NCI-H226 (cell line): ENCODE measurements at regions not wholly inside any gene's neighbourhood (a gene's known extent, or its start where the extent isn't known, plus 50 kb on each side); places are given as distances from the start of the nearest gene placed in this dataset.

ENCODE experiments used
- DNase-seq: peaks from one replicate; pipeline ENCODE4 v3.0.0-alpha.2; 2015

DNA sequence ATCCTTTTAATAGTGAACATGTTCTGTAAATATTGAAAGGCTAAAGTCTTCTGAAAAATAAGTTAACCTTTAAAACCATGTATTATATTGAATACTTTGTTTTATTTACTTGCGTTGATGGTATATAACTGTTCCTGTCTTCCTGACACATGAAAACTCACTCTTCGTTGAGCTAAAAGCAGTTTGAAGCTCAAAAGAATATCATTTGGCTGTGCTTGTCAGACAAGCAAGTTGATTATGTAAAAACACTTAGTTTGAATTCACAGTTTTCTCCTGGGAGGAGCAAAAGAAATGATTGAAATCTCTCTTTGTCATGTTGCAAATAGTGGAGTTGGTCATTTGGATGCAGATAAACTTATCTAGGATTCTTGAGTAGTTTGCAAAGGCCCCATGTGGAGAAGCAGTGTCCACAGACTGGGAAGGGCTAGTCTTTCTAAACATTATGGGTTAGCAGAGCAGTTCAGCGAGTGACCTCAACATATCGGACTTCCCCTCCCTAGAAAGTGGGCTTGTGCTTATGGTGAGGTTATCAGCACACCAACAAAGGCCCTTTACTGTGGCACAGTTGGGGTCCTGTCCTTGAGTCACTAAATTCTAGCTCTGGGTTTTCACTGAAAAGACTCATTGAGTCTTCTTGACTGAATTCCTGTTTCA is 290.4 kb downstream of the CSNK1G3 start:
- no peak for DNase-seq

DNA sequence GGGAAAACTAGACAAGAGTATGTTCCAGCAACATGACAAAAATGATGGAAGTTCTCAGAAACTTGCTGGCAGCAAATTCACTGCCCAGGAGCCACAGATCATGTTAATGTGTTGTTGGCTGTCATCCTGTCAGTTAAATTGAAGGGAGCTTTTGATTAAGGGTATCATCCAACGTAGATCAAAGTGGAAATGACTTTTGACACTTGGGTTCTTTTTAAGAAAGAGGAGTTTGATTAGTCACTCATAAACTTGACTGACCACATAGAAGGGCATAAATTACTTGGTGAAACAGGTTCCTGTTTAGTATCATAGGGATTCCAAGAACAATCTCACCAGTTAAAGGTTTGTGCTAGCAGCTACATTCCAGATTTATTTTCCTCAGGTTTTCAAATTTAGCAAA is 288.7 kb downstream of the CSNK1G3 start:
- DNase-seq: no peak

DNA sequence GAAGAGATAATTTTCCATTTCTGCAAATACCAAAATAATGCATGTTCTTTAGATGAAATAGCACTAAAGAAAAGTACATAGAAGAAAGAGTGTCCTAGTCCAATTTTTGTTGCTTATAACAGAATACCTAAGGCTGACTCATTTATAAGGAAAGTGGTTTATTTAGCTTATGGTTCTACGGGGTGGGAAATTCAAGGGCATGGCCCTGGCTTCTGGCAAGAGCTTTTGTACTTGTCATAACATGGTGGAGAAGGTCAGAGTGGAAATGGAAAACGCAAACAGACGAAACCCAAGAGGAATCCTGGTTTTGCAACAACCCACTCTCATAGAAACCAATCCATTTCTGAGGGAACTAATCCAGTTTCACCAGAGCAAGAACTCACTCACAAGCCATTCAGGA is 283.7 kb downstream of the CSNK1G3 start:
- no peak for DNase-seq

DNA sequence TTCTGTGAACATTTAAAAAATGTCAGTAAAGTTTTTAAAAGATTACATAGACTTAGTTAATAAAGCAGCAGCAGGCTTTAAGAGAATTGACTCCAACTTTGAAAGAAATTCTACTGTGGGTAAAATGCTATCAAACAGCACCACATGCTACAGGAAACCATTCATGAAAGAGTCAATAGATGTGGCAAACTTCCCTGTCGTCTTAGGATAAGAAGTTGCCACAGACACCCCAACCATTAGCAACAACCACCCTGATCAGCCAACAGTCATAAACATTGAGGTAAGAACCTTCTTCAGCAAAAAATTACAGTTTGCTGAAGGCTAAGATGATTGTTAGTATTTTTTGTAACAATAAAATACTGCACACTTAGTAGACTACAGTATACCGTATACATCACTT is 278.2 kb downstream of the CSNK1G3 start:
- DNase-seq: no peak

DNA sequence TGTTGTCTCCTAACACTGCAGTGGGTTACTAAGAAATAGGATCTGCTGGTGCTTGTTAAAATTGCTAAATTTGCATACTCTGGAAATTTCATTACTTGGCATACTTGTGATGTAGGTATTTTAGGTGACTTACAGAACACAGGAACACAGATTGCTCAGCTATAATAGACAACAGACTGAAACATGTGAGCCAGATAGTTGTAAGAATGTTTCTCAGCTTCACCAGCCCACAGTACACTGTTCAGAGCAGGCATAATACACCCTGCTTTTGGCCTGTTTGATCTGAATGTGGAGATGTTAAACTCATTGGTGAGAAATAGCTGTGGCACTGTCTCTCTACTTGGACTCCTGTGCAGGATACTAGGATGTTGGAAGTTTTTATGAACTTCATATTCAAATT is 275.7 kb downstream of the CSNK1G3 start:
- no peak for DNase-seq

DNA sequence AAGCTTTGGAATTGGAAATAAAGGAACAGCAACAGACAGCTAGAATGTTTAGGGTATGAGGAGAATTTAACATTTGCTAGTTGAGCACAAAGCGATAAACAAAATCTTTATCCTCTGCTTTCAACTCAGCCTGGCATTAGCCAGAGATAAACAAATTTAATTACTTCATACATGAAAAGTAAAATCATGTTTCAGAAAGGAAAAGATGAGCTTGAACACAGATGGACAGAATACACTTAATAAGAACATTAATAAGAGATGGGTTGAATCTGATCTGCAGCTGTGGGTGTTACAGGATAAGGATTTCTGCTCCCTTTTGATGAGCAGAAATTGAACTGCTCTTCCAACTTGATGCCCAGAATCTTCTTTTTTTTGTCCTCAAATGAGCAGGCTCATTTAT is 275.2 kb downstream of the CSNK1G3 start:
- no peak for DNase-seq

DNA sequence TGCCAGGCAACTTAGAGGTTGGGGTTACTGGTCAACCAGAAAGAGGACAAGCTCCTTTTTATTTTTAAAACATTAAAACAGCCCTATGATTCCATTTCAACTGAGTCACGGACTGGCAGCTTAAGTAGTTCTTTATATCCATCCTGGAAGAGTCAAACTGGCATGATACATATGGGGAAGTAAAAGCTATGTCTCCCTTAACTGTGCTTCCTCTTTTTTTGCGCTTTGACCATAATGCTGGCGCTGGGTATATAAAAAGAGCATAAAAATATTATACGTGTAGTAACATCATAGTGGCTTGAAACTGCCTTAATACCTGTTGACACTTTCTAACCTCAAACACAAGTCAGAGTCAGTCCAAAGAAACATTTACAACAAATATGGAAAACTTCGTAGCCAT is 274.4 kb downstream of the CSNK1G3 start:
- no peak for DNase-seq

DNA sequence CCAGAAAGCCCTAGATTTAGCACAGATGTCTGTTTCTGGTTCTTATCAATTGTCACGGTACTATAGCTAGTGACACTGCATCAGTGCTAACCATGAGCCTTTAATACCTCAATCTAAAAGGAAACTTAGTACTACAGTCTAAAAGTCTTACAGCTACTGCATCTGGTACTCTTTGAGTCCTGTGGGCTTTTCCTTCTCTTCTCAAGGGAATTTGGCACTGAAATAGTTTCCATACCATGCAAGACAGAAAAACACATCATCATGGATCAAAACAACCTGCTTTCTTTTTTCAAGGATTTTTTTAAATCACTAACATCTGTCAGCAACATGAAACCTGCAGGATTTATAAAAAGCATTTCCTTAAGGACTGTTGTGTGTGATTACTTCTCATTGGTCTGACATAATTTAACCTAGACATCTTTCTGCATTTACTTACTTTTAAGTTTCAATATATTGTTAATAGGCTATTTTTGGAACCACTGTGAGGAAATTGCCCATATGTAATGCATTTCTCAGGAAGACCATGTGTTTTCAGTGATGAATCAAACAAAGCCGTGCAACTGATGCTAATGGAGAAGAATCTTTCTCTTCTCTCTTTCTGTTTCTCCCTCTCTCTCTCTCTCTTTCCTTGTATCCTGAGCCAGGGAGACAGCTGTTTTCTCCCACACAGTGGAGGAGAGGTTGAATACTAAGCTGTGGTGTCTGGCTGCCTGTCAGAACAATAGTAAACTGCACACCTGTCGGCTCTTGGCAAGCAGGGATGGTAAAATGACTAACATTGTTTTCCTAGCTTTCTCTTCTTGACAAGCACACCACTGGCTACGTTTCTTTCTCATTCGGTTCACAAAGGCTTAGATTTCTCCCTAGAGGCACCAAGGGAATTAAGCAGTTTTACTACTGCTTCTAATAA is 273.4 kb downstream of the CSNK1G3 start:
- DNase-seq: no peak

DNA sequence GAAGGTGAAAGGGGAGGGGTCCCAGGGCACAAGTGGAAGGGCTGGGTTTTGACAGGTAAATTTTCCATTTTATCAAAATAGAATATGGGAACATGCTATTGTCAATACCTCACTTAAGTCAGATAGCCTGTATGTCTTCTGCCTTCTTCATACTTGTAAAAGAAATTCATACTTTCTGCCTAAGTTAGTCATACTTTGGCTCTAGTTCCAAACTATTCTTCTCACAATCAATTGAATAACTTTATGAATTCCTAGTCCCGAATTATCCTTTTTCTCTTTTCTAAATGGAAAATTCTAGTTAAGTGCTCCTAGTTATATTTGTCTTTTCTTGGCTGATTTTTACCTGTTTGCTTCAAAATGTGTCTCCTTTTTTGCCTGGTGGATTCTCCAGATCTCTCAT is 271.4 kb downstream of the CSNK1G3 start:
- DNase-seq: no peak

DNA sequence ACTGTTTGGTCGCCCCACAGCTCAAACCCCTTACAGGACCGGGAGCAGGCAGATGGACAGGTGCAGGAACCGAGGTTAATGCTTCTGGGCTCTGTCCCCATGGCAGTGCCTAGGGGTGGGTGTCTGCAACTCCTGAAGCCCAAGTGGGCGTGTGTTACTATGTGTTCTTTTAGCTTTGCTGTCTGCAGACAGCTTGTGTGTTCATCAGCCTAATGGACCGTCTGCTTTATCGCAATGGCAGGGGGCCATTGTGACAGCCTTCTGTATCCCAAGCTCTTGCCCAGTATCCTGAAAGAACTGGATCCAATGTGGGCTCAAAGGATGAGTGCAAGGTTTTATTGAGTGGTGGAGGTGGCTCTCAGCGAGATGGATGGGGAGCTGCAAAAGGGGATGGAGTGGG is 266.7 kb downstream of the CSNK1G3 start:
- no peak for DNase-seq

DNA sequence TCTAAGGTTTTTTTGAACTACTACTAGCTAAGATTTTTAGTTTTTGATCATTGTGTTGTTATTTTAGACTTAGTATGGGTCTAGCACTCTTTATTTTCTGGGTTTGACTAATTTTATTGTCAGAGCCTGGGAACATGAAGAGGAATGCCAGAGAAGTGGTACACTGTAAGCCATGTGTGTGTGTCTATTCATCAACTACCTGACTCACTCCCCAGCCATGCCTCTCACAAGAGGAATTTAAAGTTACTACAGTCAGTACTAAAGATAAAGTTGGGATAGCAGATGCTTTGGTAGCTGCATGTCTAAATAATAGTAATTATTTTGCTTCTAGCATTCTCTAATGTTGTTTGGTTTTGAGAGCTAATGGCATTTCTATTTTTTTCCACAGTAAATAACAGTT is 264.8 kb downstream of the CSNK1G3 start:
- peak; percentile 57 for DNase-seq

DNA sequence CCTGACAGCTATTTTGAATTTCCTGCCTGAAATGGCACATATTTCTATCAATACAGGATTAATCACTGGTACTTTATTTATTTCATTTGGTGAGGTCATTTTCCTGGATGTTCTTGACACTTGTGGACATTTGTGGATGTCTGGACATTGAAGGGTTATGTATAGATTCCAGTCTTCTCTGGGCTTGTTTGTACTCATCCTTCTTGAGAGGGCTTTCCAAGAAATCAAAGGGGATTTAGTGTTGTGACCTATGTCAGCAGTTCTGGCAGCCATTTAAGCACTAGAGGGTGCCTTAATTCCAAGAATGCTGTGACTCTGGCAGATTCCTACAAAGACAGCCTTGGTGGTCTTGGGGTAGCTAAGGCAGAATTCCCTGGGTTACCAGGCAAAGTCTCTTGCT is 259.7 kb downstream of the CSNK1G3 start:
- DNase-seq: no peak

DNA sequence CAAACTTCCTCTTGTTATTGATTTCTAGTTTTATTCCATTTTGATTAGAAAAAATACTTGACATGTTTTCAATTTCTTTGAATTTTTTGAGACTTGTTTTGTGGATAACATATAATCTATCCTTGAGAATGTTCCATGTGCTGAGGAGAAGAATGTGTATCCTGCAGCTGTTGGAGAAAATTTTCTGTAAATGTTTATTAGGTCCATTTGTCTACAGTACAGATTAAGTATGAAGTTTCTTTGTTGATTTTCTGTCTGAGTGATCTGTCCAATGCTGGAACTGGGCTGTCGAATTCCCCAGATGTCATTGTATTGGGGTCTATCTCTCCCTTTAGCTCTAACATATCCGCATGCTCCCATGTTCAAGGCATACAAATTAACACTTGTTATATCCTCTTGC is 251.2 kb downstream of the CSNK1G3 start:
- DNase-seq: no peak

DNA sequence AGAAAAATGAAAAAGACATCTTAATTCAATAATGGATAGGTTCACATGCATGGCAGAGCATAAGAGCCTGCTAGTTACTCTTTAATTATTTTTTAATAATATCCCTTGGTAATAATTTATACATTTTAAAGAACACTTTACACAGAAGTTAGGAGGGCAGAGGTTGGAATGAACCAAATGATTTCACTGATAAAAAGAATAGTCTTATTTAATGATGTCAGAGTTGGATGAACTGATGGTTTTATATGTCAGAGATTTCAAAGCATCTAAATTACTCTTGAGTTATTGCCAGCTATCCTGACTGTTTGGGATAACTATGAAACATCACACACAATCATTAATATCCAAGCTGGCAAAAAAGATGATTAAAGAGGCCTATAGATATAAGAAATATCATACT is 244.8 kb downstream of the CSNK1G3 start:
- DNase-seq: no peak

DNA sequence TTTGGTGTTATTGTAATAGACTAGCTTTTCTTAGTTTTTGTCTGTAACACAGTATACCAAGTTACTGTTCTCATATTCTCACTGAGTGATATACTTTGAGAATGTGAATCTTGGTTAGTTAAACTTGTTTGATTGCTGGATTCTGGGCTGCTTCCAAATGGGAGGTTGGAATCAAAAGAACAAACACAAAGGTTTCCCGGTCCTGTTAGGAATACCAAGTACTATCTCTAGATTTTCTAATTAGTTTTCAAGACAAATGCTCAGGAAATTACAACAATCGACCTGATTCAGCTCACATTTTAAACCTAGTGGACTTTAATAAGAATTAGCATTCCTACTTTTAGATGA is 244.3 kb downstream of the CSNK1G3 start:
- no peak for DNase-seq

DNA sequence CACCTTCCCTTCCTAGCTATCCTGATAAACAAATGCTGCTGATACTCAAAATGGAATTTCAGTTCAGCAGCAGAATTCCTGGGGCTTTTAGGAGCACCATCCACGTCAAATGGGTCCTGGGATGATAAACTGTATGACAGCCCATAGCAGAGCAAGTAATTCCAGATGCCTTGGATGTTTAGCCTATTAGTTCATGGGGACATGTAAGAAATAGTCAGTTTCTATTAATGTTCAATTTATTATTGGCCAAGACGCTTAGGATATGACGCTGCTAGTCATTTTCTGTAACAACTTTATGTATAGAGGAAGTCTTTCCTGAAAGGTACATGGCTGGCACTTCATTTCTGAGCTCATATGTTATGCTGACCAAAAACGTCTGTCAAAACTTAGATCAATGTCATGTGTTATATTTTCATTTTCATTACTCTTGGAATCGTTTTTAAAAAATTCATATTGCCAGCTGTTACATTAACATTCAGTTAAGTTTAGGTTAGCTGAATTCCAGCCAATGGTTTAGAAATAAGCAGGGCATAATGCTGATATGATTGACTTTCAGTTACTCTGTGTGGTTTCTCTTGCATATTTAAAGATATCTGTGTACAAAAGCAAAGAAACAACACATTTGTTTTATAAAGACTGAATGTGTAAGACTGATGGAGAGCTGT is 243.8 kb downstream of the CSNK1G3 start:
- no peak for DNase-seq

DNA sequence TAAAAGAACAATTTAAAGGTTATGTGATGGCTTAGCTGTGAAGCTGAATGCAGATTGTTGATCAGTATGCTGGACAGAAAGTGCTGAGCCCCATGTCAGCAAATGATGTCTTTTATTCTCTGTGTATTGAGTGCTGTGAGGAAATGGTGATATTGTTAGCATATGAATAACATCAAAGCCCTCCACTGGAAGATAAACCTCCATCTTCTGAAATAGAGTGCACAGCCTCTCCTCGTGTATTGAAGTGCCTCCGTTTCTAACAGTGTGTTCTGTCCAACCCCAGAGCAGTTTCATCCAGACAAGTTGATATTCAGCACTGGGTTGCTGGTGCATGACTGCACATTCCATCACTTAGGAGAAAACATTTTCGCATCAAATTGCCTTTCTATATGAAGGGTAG is 242.9 kb downstream of the CSNK1G3 start:
- DNase-seq: no peak

DNA sequence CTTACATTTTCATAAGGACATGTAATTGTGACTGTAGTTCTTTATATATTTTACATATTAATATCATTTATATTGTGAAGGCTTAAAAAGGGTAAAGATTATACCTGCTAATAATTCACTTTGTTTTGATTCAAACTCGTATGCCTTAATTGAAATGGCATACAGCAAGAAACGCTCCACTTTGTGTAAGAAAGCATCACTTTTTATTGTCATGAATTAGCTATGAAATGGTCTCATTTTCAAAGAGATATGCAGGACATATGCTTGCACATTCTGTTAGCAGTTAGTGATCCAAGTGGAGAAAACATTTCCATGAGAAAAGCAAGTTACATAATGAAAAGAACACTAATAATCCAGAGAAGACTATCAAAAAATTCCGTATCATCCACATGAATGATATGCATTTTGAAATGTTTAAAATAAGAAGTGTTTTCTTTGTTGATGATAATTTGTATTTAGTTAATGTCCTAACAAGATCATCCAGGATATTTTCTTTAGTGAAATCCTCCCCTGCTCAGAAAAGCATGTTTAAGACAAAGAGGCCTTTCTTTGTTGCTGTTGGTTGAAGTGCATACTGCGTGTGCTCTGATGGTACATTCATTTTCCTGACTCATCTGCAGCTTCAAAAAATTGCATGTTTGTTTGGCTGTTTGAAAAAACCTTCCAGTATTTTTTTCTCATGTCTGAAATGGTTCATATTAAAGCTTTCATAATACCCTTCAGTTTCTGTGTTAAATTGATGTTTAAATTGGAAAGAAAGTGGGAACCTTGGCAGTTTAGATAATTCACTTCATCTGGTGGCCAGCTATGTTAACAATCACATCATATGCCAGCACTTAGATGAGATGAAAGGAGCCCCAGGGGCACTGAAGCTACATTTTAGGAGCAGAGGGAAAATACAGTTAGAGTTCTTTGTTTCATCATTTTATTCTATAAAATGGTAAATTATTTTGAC is 242.2 kb downstream of the CSNK1G3 start:
- no peak for DNase-seq

DNA sequence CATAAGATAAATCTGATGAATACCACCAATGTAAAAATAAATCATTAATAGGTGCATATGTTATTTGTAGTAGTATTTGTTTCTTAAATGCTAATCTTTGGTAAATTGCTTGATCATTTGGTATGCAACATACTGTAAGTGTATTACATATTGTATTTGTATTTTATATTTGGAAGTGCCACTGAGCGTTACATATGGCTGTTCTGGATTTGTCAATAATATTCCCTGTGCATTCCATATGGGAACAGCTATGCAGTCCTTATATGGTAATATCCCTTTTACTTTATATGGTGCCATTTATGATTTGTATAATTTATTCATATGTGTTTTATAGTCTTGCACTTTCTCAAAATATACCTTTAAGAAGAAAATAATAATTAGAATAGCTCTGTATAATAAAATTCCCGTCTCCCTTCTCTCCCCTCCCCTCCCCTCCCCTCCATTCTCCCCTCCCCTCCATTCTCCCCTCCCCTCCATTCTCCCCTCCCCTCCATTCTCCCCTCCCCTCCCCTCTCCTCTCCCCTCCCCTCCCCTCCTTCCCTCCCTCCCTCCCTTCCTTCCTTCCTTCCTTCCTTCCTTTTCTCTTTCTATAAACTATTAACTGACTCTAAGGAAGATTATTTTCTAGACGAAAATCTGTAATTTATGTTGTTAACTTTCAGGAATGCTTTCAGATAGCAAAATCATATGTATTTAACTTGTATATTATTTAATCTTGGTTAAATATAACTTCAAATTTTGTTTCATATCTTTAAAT is 241.4 kb downstream of the CSNK1G3 start:
- DNase-seq: no peak

DNA sequence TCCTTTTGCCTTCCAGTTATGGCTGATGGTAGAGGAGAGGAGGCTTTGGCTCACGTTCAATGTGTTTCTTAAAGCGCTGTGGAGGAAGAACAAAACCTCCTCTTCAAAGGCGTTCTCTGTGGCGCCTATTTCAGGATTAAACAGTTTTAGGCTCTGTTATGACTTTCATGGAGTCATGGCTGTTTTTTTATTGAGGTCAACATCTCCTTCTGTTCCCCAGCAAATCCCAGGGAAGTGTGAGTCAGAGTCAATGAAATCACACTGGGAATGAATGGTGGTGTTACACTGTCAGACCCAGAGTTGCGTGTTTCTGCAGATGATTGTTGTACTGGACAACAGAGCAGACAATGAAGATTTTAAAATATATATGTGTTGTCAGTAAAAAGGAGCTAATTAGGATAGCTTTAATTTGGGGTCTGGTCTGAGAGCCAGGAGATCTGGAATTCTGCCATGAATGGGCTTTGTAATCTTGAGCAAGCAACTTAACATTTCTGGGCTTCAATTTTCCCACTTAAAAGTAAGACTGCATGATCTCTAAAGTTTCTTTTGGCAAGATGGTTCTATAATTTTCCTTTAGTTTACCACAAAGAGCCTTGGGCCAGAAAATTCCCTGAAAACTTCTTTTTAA is 240.7 kb downstream of the CSNK1G3 start:
- peak; percentile 44 for DNase-seq

DNA sequence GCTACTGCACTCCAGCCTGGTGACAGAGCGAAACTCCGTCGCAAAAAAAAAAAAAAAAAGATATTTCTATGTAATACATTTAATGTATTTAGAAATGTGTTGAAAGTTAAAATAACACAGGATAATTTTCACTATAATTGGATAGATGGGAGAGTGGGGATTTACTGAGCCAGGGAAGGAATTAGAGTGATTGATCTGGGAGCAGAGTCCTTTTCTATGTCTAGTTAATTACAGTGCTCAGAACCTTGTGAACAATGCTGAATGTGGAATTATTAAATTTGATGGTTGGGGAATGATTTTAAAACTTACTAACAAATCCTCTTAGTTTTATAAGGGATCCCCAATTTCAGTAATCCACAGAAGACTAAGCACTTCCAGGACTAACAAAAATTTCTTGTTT is 239.7 kb downstream of the CSNK1G3 start:
- no peak for DNase-seq

DNA sequence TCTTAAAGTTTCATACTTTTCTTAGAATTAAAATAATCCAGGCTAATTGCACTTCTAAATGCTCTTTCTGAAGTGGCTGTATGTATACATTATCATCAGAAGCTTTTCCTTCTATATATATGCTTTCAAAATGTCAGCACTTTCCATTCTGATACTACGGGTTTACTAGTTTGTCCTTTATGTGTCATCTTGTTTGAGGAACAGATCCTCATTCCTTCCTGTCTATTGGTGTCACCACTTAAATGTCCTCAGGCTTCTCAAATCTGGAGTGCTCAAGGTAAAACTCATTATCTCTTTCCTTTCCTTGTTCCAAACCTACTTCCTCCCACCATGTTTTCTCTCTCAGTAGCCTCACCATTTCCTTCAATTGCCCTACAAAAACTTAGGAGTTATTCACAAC is 236.3 kb downstream of the CSNK1G3 start:
- no peak for DNase-seq
